Mucosa of descending colon (tissue), 3 donors: ENCODE measurements at regions not wholly inside any gene's neighbourhood (a gene's known extent, or its start where the extent isn't known, plus 50 kb on each side); places are given as distances from the start of the nearest gene placed in this dataset.
"Not testable (repeated sequence)": the region's sequence is repeated elsewhere in the genome, so short reads cannot be mapped to it uniquely, and the experiment has no call there.

Experiments used
- ATAC-seq: fragments of 200-7000 bp; cut with Tn5 transposase; one replicate; pipeline ENCODE4 v1.9.1; 2020; ENCODE audit warnings: mild to moderate bottlenecking, moderate library complexity
- DNase-seq, 3 donors: peaks; one replicate each; pipeline ENCODE4 v3.0.0-alpha.2; 2020
- H3K36me3 ChIP-seq: fragments of 200-600 bp; one replicate; pipeline ENCODE4 v1.8.0; 2021; ENCODE audit warnings: low read depth, mild to moderate bottlenecking
- H3K4me1 ChIP-seq: fragments of 200-600 bp; one replicate; pipeline ENCODE4 v1.8.0; 2021; ENCODE audit warnings: low read depth, mild to moderate bottlenecking
- H3K4me3 ChIP-seq: fragments of 200-600 bp; one replicate; pipeline ENCODE4 v1.8.0; 2021; ENCODE audit warnings: mild to moderate bottlenecking
- H3K9me3 ChIP-seq: fragments of 200-600 bp; one replicate; pipeline ENCODE4 v1.8.0; 2021; ENCODE audit warnings: mild to moderate bottlenecking
- CTCF ChIP-seq: fragments of 200-600 bp; IDR thresholded peaks from one replicate; pipeline ENCODE4 v1.8.0; 2022; ENCODE audit warnings: antibody characterized with exemption, mild to moderate bottlenecking
- intact Hi-C, 2 donors: fragments of 100-400 bp; cut with DNase I in 1 of 2; cut with micrococcal nuclease in 1 of 2; formaldehyde crosslinking; loops; one replicate each; pipeline versions ENCODE4 v1.11.0 to v1.11.1; 2022; cut with DNase I, micrococcal nuclease
- donor health status: DM: no; HTN: no; CAD: no; lungs with moderate emphysema.
- donor health status: DM: no; HTN: no; CAD: no.
- donor health status: DM: no; HTN: yes; CAD: no.

- Histone ChIP-seq H3K36me3 (no peaks in the 10 kb centered on the region), H3K4me3 (no peak overlapping the region), H3K4me1 (no peaks in the 10 kb centered on the region), H3K9me3 (no peaks in the 10 kb centered on the region)
- ATAC-seq (no peak), DNase-seq (no peak)
- intact Hi-C loops, result no loop called here
- TF ChIP-seq CTCF, result no peak
Observed at GRCh38 chr18:71221405-71221804, 932.6 kb downstream of the SOCS6 start.

GRCh38 chr18:71212739-71213138 is 923.9 kb downstream of the SOCS6 start:
- ATAC-seq, H3K4me1 ChIP-seq, intact Hi-C loops, H3K9me3 ChIP-seq, H3K36me3 ChIP-seq, H3K4me3 ChIP-seq: not testable (repeated sequence)
- DNase-seq, result peak in 1 of 3 donors; percentile 47

GRCh38 chr18:71212222-71212621 is 923.4 kb downstream of the SOCS6 start:
- Histone ChIP-seq H3K4me1 (no peaks in the 10 kb centered on the region), H3K4me3 (no peak overlapping the region), H3K36me3 (no peaks in the 10 kb centered on the region), H3K9me3 (no peaks in the 10 kb centered on the region)
- no peak for TF ChIP-seq CTCF
- intact Hi-C loops, result no loop called here
- DNase-seq (no peak), ATAC-seq (no peak)

GRCh38 chr18:71209944-71210343 is 921.1 kb downstream of the SOCS6 start:
- no peak for DNase-seq
- no peak for ATAC-seq
- Histone ChIP-seq H3K9me3 (no peaks in the 10 kb centered on the region), H3K4me1 (no peaks in the 10 kb centered on the region), H3K4me3 (no peak overlapping the region), H3K36me3 (no peaks in the 10 kb centered on the region)
- TF ChIP-seq CTCF, result no peak
- intact Hi-C loops, result no loop called here

- DNase-seq (no peak), ATAC-seq (no peak)
- intact Hi-C loops, result no loop called here
- Histone ChIP-seq H3K4me3 (no peak overlapping the region), H3K36me3 (no peaks in the 10 kb centered on the region), H3K4me1 (no peaks in the 10 kb centered on the region), H3K9me3 (no peaks in the 10 kb centered on the region)
- no peak for TF ChIP-seq CTCF
Observed at GRCh38 chr18:71194438-71194837, 905.6 kb downstream of the SOCS6 start.

GRCh38 chr18:71189581-71189980 is 900.7 kb downstream of the SOCS6 start:
- no peak for TF ChIP-seq CTCF
- Histone ChIP-seq H3K36me3 (no peaks in the 10 kb centered on the region), H3K4me3 (no peak overlapping the region), H3K4me1 (no peaks in the 10 kb centered on the region), H3K9me3 (no peaks in the 10 kb centered on the region)
- ATAC-seq (no peak), DNase-seq (no peak)
- intact Hi-C loops, result no loop called here
